GM18858 (cell line): ENCODE measurements at regions not wholly inside any gene's neighbourhood (a gene's known extent, or its start where the extent isn't known, plus 50 kb on each side); places are given as distances from the start of the nearest gene placed in this dataset.
"Not testable (repeated sequence)": the region's sequence is repeated elsewhere in the genome, so short reads cannot be mapped to it uniquely, and the experiment has no call there.

Source experiments
- ATAC-seq: cut with Tn5 transposase; IDR thresholded peaks from one replicate; pipeline ENCODE4 v1.9.1; 2021; ENCODE audit not compliant: unreplicated experiment

- not testable (repeated sequence) for ATAC-seq
Observed at GRCh38 chr1:120658622-120659021, 65.1 kb upstream of the NBPF26 start.

- not testable (repeated sequence) for ATAC-seq
Observed at GRCh38 chr1:120659133-120659532, 64.6 kb upstream of the NBPF26 start.

GRCh38 chr1:120664376-120665249 is 59.1 kb upstream of the NBPF26 start:
- not testable (repeated sequence) for ATAC-seq

GRCh38 chr1:120665250-120665577 is 58.5 kb upstream of the NBPF26 start:
- not testable (repeated sequence) for ATAC-seq

GRCh38 chr1:120668187-120668586 is 55.6 kb upstream of the NBPF26 start:
- ATAC-seq: not testable (repeated sequence)
